ENCODE measurements at regions not wholly inside any gene's neighbourhood (a gene's known extent, or its start where the extent isn't known, plus 50 kb on each side); places are given as distances from the start of the nearest gene placed in this dataset.

DNA sequence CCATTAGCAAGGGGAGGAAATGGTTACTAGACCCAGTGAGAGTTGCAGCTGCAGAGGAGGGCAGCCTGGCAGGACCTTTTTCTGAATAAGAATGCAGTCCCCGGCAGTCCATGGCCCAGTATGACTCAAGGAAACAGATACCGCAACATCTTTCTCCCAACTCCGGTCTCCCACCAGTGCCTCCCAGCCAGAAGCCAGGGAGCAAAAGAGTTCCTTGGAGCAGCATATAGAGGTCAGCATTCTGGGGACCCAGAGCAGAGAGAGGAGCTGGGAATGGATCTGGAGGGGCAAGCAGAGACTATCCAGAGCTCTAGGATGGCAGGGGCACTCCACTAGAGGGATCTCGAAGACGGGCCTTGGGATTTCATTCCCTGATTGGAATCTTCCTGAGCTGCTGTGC lies 339.2 kb upstream of the AADAT start:
- TF ChIP-seq, protein P1, sequence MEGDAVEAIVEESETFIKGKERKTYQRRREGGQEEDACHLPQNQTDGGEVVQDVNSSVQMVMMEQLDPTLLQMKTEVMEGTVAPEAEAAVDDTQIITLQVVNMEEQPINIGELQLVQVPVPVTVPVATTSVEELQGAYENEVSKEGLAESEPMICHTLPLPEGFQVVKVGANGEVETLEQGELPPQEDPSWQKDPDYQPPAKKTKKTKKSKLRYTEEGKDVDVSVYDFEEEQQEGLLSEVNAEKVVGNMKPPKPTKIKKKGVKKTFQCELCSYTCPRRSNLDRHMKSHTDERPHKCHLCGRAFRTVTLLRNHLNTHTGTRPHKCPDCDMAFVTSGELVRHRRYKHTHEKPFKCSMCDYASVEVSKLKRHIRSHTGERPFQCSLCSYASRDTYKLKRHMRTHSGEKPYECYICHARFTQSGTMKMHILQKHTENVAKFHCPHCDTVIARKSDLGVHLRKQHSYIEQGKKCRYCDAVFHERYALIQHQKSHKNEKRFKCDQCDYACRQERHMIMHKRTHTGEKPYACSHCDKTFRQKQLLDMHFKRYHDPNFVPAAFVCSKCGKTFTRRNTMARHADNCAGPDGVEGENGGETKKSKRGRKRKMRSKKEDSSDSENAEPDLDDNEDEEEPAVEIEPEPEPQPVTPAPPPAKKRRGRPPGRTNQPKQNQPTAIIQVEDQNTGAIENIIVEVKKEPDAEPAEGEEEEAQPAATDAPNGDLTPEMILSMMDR (conservative IDR thresholded peaks at IDR 0.05 in 1 of 2, IDR thresholded peaks at IDR 0.05 in 1 of 2; ENCODE audit: extremely low read depth in 1 of 2, insufficient read depth in 1 of 2, low read depth in 1 of 2, low read length in 2 of 2), result no peak
- TF ChIP-seq EZH2 (IDR thresholded peaks at IDR 0.05; ENCODE audit: borderline replicate concordance, low read length), result no peak

Measured in mammary epithelial cell (primary cell).